Adrenal gland (tissue), 5 donors: ENCODE measurements at regions not wholly inside any gene's neighbourhood (a gene's known extent, or its start where the extent isn't known, plus 50 kb on each side); places are given as distances from the start of the nearest gene placed in this dataset.

Source experiments
- POLR2A ChIP-seq, 2 donors: fragments of 450-650 bp; IDR thresholded peaks; one replicate each; pipeline ENCODE4 v1.6.1; 2017; ENCODE audit warnings: antibody characterized with exemption in 2 of 2, mild to moderate bottlenecking in 2 of 2, moderate library complexity in 1 of 2
- TF ChIP-seq, protein P1 (sequence below), 6 experiments: fragments of 450-650 bp in 4 of 6; fragments of 200-600 bp in 2 of 6; sonication (generic) in 1 of 6; IDR thresholded peaks; 1 replicate in 5 of 6; 2 replicates in 1 of 6; pipeline versions ENCODE4 v1.5.1 to v1.8.0; 2016 to 2021; ENCODE audit warnings: antibody characterized with exemption in 6 of 6, mild to moderate bottlenecking in 2 of 6, moderate library complexity in 1 of 6
- donor health status: DM: no; HTN: no; CAD: no.

DNA sequence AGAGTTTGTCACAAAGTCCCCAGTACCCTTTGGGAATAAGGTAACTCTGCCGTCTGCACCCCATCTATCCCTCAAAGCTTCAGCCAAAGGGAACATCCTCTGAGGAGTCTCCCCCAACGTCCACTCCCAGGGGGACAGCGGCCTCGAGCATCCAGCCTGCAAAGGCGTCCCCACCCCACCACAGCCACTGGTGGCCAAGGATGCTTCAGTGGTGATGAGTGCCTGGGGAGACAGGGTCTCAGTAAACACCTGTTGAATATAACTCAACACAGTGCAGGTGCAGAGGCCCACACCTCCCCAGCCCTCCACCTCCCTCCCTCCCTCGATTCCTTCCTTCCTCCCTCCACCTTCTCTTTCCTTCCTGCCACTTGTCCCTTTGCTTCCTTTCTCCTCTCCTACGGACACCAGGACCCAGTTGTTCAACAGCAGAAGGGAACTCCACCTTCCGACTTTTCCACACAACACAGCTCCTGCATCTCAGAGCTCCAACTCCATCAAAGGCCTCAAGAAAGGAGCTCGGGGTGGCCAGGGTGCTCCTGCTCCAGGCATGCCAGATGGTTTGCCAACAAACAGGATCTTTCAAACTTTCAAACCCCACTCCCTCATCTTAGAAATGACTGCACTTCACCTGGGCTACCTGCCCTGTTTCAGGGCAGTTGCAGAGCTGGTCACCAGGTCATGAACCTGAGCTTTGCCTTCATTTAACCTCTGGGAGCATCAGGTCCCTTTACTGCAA, 87.8 kb upstream of the SNTG2 start:
- TF ChIP-seq, protein P1, sequence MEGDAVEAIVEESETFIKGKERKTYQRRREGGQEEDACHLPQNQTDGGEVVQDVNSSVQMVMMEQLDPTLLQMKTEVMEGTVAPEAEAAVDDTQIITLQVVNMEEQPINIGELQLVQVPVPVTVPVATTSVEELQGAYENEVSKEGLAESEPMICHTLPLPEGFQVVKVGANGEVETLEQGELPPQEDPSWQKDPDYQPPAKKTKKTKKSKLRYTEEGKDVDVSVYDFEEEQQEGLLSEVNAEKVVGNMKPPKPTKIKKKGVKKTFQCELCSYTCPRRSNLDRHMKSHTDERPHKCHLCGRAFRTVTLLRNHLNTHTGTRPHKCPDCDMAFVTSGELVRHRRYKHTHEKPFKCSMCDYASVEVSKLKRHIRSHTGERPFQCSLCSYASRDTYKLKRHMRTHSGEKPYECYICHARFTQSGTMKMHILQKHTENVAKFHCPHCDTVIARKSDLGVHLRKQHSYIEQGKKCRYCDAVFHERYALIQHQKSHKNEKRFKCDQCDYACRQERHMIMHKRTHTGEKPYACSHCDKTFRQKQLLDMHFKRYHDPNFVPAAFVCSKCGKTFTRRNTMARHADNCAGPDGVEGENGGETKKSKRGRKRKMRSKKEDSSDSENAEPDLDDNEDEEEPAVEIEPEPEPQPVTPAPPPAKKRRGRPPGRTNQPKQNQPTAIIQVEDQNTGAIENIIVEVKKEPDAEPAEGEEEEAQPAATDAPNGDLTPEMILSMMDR (IDR thresholded peaks at IDR 0.05) = no peak
- no peak for TF ChIP-seq POLR2A (IDR thresholded peaks at IDR 0.05)
